ENCODE measurements at regions not wholly inside any gene's neighbourhood (a gene's known extent, or its start where the extent isn't known, plus 50 kb on each side); places are given as distances from the start of the nearest gene placed in this dataset.

DNA sequence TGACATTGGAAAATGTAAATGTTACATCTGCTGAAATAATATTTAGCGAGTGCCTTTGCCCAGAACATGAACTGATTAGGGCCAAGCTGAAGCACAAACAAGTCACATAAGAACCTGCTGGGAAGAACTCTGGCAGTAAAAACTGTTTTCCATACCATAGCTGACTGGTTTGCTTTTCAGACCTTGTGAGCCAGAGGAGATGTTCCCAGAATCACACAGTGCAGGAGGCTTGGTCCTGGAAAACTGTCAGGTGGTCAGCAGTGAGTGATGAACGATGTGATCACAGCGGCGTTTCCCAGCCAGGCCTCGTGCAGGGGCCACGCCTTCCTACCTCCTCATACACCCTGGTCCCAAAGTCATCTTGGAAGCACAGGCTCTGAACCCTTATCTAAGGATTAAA lies 164.2 kb upstream of the EEPD1 start:
- no peaks in the 10 kb centered on the region for H3K9me3 ChIP-seq (replicated peaks; ENCODE audit: control insufficient read depth, insufficient read depth, low read length)
- ATAC-seq (no peak), FAIRE-seq (no peak), DNase-seq (ENCODE audit: low read depth, low spot score) (no peak)
- ChIA-PET RAD21 (ENCODE audit: unreplicated experiment) (no interaction called here), SMC1A (ENCODE audit: uncharacterized antibody, unreplicated experiment) (interaction anchor here (1.2 to 1.5 kb wide), 2 partner anchors 304 to 330 kb away, joined by 3 to 4 read pairs; no protein-coding TSS in a partner anchor), CTCF (interaction anchor here (0.9 to 1.4 kb wide), 5 partner anchors 13 to 331 kb away, joined by 3 to 4 read pairs (median 3); no protein-coding TSS in a partner anchor), POLR2A (no interaction called here)
- no peak overlapping the region for H3K9ac ChIP-seq (ENCODE audit: control insufficient read depth, insufficient read depth, low read length)
- H3K4me3 ChIP-seq: no peak overlapping the region
- no peaks in the 10 kb centered on the region for H4K20me1 ChIP-seq (ENCODE audit: control insufficient read depth, insufficient read depth)
- no peaks in the 10 kb centered on the region for H3K4me1 ChIP-seq (ENCODE audit: control insufficient read depth, insufficient read depth, low read length)
- peaks cover 0 to 3% of the 10 kb centered on the region in 2 experiments; a peak in 1 of 4 replicates for H3K27me3 ChIP-seq (replicated peaks in 1 of 2; ENCODE audit: control insufficient read depth in 2 of 2, insufficient read depth in 2 of 2, low read length in 1 of 2)
- H3K79me2 ChIP-seq (ENCODE audit: control insufficient read depth, insufficient read depth, low read length): no peaks in the 10 kb centered on the region
- BruUV-seq (replicated peaks): no TSS peak
- intact Hi-C loops (cut with micrococcal nuclease; ENCODE audit: unreplicated experiment): loop anchor here (5.0 kb wide), 1 partner anchor 138 kb away; no protein-coding TSS in a partner anchor
- in situ Hi-C loops (cut with MboI): loop anchor here (5.0 kb wide), 1 partner anchor 303 kb away; no protein-coding TSS in a partner anchor
- H3K27ac ChIP-seq (ENCODE audit: control insufficient read depth, insufficient read depth): no peak overlapping the region
- no peak overlapping the region for H2AFZ ChIP-seq (ENCODE audit: control insufficient read depth, low read depth, low read length)
- WGBS (ENCODE audit: insufficient coverage, insufficient replicate concordance, low lambda C conversion rate, missing lambda C conversion rate): 62% methylated on average over 6 of the region's 6 CpGs
- no peaks in the 10 kb centered on the region for H3K36me3 ChIP-seq (ENCODE audit: control insufficient read depth in 2 of 2, insufficient read depth in 2 of 2, low read length in 1 of 2)
- no peak overlapping the region for H3K4me2 ChIP-seq (ENCODE audit: control insufficient read depth, insufficient read depth)
- TF ChIP-seq HDGF (IDR thresholded peaks at IDR 0.05) (no peak), MEF2B (IDR thresholded peaks at IDR 0.05; ENCODE audit: partially characterized antibody, poor library complexity, severe bottlenecking) (no peak), TCF12 (IDR thresholded peaks at IDR 0.05; ENCODE audit: low read depth, low read length) (no peak), NR2C1 (IDR thresholded peaks at IDR 0.05) (no peak), CHD4 (IDR thresholded peaks at IDR 0.05) (no peak), BRCA1 (IDR thresholded peaks at IDR 0.05; ENCODE audit: low read depth, low read length) (no peak), BACH1 (IDR thresholded peaks at IDR 0.05; ENCODE audit: borderline replicate concordance) (no peak), SUPT20H (IDR thresholded peaks at IDR 0.05; ENCODE audit: borderline replicate concordance, control insufficient read depth, low read depth, low read length) (no peak), ZNF24 (IDR thresholded peaks at IDR 0.05) (no peak), IKZF1 (conservative IDR thresholded peaks at IDR 0.05) (no peak), RUNX3 (IDR thresholded peaks at IDR 0.05; ENCODE audit: low read length) (no peak), BHLHE40 (IDR thresholded peaks at IDR 0.05; ENCODE audit: borderline replicate concordance in 1 of 2, low read depth in 2 of 2, low read length in 1 of 2) (no peak), STAT3 (IDR thresholded peaks at IDR 0.05; ENCODE audit: low read depth, low read length) (no peak), CHD1 (IDR thresholded peaks at IDR 0.05; ENCODE audit: low read depth, low read length) (no peak)
- TF ChIP-seq, protein P1, sequence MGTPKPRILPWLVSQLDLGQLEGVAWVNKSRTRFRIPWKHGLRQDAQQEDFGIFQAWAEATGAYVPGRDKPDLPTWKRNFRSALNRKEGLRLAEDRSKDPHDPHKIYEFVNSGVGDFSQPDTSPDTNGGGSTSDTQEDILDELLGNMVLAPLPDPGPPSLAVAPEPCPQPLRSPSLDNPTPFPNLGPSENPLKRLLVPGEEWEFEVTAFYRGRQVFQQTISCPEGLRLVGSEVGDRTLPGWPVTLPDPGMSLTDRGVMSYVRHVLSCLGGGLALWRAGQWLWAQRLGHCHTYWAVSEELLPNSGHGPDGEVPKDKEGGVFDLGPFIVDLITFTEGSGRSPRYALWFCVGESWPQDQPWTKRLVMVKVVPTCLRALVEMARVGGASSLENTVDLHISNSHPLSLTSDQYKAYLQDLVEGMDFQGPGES (IDR thresholded peaks at IDR 0.05): no peak
- TF ChIP-seq, protein P2, sequence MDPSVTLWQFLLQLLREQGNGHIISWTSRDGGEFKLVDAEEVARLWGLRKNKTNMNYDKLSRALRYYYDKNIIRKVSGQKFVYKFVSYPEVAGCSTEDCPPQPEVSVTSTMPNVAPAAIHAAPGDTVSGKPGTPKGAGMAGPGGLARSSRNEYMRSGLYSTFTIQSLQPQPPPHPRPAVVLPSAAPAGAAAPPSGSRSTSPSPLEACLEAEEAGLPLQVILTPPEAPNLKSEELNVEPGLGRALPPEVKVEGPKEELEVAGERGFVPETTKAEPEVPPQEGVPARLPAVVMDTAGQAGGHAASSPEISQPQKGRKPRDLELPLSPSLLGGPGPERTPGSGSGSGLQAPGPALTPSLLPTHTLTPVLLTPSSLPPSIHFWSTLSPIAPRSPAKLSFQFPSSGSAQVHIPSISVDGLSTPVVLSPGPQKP (IDR thresholded peaks at IDR 0.05; ENCODE audit: low read depth, low read length): no peak
- TF ChIP-seq, protein P3, sequence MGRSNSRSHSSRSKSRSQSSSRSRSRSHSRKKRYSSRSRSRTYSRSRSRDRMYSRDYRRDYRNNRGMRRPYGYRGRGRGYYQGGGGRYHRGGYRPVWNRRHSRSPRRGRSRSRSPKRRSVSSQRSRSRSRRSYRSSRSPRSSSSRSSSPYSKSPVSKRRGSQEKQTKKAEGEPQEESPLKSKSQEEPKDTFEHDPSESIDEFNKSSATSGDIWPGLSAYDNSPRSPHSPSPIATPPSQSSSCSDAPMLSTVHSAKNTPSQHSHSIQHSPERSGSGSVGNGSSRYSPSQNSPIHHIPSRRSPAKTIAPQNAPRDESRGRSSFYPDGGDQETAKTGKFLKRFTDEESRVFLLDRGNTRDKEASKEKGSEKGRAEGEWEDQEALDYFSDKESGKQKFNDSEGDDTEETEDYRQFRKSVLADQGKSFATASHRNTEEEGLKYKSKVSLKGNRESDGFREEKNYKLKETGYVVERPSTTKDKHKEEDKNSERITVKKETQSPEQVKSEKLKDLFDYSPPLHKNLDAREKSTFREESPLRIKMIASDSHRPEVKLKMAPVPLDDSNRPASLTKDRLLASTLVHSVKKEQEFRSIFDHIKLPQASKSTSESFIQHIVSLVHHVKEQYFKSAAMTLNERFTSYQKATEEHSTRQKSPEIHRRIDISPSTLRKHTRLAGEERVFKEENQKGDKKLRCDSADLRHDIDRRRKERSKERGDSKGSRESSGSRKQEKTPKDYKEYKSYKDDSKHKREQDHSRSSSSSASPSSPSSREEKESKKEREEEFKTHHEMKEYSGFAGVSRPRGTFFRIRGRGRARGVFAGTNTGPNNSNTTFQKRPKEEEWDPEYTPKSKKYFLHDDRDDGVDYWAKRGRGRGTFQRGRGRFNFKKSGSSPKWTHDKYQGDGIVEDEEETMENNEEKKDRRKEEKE (IDR thresholded peaks at IDR 0.05): no peak
